ENCODE measurements at regions not wholly inside any gene's neighbourhood (a gene's known extent, or its start where the extent isn't known, plus 50 kb on each side); places are given as distances from the start of the nearest gene placed in this dataset.

- TF ChIP-seq CTCF (IDR thresholded peaks at IDR 0.05) = no peak
- DNase-seq (ENCODE audit: low spot score) = no peak
These were observed 75.9 kb upstream of the WSB1 start for GRCh38 chr17:27218041-27218440.

DNA sequence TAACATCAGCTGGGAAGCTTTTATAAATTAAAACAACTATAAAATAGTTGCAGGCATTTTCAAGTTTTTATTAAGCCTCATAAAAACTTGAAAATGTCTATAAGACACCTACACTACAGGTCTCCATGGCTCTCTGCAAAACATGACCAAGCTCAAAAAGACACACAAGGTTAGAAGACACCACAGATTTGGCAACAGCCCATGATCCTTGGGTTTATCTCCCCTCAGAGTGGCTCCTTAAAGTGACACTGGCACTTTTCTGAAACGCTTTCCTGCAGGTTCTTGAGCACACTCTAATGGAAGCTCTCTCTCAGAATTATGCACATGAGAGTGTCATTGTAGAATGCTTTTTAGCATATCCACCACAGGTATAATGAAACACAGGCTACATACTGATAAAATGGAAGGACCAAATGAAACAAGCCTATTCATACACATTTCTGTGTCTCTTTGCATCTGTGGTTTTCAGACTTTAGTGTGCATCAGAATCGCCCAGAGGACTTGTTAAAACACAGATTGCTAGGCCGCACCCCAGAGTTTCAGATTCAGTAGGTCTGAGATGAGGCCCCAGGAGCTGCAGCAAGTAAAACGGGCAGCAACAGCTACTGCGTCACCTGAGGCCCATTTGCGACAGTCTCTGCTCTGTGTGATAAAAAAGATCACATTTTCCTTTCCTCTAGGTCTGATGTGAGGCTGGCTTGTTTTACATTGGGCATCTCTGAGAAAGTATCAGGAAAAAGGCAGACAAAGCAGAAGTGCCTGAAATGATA lies 75.0 kb upstream of the WSB1 start:
- TF ChIP-seq CTCF (IDR thresholded peaks at IDR 0.05) = no peak
- no peak for DNase-seq (ENCODE audit: low spot score)

More at GRCh38 chr17:27218041-27218440, 75.9 kb upstream of the WSB1 start:
- Histone ChIP-seq H3K4me3 (no peak overlapping the region), H3K27ac (no peak overlapping the region)

DNA sequence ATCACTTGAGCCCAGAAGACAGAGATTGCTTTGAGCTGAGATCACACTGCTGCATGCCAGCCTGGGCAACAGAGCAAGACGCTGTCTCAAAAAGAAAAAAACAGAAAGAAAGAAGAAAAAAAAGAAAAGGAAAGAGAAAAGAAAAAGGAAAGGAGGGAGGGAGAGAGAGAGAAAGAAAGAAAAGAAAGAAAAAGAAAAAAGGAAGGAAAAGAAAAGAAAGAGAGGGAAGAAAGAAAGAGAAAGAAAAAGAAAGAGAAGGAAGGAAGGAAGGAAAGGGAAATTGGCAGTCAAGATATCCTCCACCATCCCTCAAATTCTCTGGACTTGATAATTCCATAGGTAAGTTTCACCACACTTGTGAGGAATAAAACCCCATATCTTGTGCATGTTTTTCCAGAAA lies 71.4 kb upstream of the WSB1 start:
- Histone ChIP-seq H3K27ac (no peak overlapping the region), H3K4me3 (no peak overlapping the region)
- DNase-seq (ENCODE audit: low spot score) = no peak
- no peak for TF ChIP-seq CTCF (IDR thresholded peaks at IDR 0.05)

More for the DNA sequence above, 75.0 kb upstream of the WSB1 start:
- Histone ChIP-seq H3K4me3 (no peak overlapping the region), H3K27ac (no peak overlapping the region)

DNA sequence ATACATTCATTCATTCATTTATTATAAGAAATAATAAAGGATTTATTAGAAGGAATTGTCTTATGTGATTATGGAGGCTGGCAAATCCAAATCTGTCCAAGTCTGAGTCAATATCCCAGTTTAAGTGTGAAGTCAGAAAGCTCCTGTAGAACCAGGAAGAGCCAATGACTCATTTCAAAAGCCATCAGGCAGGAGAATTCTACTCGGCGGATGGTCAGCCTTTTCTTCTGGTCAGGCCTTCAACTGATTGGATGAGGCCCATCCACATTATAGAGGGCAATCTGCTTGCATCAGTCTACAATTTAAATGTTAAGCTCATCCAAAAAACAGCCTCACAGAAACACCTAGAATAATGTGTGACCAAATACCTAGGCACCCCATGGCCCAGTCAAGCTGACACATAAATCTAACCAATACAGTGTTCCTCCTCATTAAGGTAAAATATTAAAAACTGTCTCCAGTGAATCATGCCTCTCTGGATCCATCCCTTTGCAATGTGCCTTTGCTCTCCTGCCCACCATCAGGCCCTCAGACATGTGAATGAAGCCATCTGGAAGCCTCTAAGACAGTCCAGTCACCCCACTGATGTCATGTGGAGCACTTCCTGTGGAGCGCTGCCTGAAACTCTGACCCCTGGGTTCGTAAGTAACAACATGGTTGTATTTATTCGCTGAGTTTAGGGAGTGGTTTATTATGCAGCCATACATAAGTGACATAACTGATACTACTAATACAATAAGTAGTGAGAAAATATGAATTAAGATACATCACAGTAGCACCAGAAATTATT lies 69.2 kb upstream of the WSB1 start:
- no peak overlapping the region for H3K4me3 ChIP-seq
- DNase-seq (ENCODE audit: low spot score) = no peak
- no peak overlapping the region for H3K27ac ChIP-seq
- no peak for TF ChIP-seq CTCF (IDR thresholded peaks at IDR 0.05)

DNA sequence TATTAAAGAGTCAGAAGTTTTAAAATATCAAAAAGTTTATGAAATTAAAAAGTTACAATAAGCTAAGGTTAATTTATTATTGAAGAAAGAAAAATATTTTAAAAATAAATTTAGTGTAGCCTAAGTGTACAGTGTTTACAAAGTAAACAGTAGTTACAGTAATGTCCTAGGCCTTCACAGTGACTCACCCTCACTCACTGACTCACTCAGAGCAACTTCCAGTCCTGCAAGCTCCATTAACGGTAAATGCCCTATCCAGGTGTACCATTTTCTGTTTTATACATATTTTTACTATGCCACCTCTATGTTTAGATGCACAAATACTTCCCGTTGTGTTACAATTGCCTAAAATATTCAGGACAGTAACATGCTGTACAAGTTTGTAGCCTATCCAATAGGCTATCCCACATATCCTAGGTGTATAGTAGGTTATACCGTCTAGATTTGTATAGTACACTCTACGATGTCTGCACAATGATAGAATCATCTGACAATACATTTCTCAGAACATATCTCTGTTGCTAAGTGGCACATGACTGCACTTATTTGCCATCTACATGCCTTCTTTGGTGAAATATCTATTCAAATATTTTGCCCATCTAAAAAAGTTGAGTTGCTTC lies 67.2 kb upstream of the WSB1 start:
- Histone ChIP-seq H3K4me3 (no peak overlapping the region), H3K27ac (no peak overlapping the region)
- no peak for DNase-seq (ENCODE audit: low spot score)
- TF ChIP-seq CTCF (IDR thresholded peaks at IDR 0.05) = no peak

DNA sequence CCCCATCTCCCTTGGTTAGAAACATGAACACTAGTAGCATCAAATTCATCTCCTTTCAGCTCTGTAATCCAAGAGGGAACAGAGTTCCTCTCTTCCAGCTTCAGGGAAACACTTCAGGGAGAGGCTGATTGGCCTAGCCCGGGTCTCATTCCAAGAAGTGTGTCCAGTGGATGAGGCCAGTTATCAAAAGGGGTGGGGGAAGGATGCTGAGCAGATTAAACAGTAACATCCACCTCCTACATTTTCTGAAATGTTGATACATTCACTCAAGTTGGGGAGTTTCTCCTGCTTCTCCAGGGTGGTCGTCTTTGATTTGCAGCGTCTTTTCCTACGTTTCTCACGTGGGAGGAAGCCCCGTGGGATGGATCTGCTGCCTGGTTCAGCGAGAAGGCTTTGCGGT lies 62.9 kb upstream of the WSB1 start:
- DNase-seq (ENCODE audit: low spot score) = no peak
- Histone ChIP-seq H3K27ac (no peak overlapping the region), H3K4me3 (no peak overlapping the region)
- no peak for TF ChIP-seq CTCF (IDR thresholded peaks at IDR 0.05)
